ENCODE measurements at regions not wholly inside any gene's neighbourhood (a gene's known extent, or its start where the extent isn't known, plus 50 kb on each side); places are given as distances from the start of the nearest gene placed in this dataset.

GRCh38 chr6:156455847-156456246 is 321.3 kb upstream of the ARID1B start:
- TF ChIP-seq CTCF (conservative IDR thresholded peaks at IDR 0.05; ENCODE audit: low read depth, low read length), result no peak
- TF ChIP-seq SMC3 (IDR thresholded peaks at IDR 0.05; ENCODE audit: low read depth, low read length), result no peak
- no peak for TF ChIP-seq POLR2A (IDR thresholded peaks at IDR 0.05; ENCODE audit: low read depth, low read length)
- TF ChIP-seq USF2 (IDR thresholded peaks at IDR 0.05; ENCODE audit: low read depth, low read length), result no peak
- TF ChIP-seq RAD21 (IDR thresholded peaks at IDR 0.05; ENCODE audit: low read length), result no peak
- no peak for TF ChIP-seq CEBPB (IDR thresholded peaks at IDR 0.05; ENCODE audit: low read depth, low read length)
- no peak for TF ChIP-seq MXI1 (IDR thresholded peaks at IDR 0.05; ENCODE audit: borderline replicate concordance, low read depth, low read length)
- TF ChIP-seq NFE2L2 (IDR thresholded peaks at IDR 0.05; ENCODE audit: low read depth, low read length), result no peak
- TF ChIP-seq MAFK (IDR thresholded peaks at IDR 0.05; ENCODE audit: low read depth, low read length), result no peak
- TF ChIP-seq MAZ (IDR thresholded peaks at IDR 0.05; ENCODE audit: borderline replicate concordance, low read depth, low read length), result no peak
- no peak for TF ChIP-seq BHLHE40 (IDR thresholded peaks at IDR 0.05; ENCODE audit: low read depth, low read length)
- TF ChIP-seq CHD1 (IDR thresholded peaks at IDR 0.05; ENCODE audit: low read depth, low read length), result no peak
- no peak for TF ChIP-seq ELK1 (IDR thresholded peaks at IDR 0.05; ENCODE audit: borderline replicate concordance, low read depth, low read length)
- TF ChIP-seq RFX5 (IDR thresholded peaks at IDR 0.05; ENCODE audit: low read depth, low read length), result no peak
